ENCODE measurements at regions not wholly inside any gene's neighbourhood (a gene's known extent, or its start where the extent isn't known, plus 50 kb on each side); places are given as distances from the start of the nearest gene placed in this dataset.
"Not testable (repeated sequence)": the region's sequence is repeated elsewhere in the genome, so short reads cannot be mapped to it uniquely, and the experiment has no call there.

DNA sequence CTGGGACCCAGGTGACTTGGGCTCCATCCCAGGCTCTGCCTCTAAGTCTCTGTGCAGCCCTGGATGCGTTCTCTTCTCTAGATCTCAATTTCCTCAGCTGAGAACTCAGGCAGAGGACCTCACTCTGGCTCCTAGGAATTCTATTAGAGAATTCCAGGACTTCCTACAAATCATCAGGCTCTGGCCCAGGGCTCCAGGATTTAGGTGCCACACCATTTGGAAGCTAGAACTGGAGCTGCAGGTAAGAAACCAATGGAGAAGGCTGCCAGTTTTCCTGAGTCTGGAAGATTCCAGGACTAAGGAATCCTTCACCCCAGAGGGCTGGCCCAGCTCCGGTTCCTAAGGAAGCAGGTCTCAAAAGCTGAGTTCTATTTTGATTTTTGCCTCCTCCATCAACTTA is 189.8 kb upstream of the CDH5 start:
- Histone ChIP-seq H3K9me3 (no peaks in the 10 kb centered on the region), H3K36me3 (ENCODE audit: low read depth) (no peaks in the 10 kb centered on the region), H3K4me1 (ENCODE audit: low read depth) (no peaks in the 10 kb centered on the region), H3K4me3 (no peak overlapping the region)
- DNase-seq: no peak
- TF ChIP-seq, protein P1, sequence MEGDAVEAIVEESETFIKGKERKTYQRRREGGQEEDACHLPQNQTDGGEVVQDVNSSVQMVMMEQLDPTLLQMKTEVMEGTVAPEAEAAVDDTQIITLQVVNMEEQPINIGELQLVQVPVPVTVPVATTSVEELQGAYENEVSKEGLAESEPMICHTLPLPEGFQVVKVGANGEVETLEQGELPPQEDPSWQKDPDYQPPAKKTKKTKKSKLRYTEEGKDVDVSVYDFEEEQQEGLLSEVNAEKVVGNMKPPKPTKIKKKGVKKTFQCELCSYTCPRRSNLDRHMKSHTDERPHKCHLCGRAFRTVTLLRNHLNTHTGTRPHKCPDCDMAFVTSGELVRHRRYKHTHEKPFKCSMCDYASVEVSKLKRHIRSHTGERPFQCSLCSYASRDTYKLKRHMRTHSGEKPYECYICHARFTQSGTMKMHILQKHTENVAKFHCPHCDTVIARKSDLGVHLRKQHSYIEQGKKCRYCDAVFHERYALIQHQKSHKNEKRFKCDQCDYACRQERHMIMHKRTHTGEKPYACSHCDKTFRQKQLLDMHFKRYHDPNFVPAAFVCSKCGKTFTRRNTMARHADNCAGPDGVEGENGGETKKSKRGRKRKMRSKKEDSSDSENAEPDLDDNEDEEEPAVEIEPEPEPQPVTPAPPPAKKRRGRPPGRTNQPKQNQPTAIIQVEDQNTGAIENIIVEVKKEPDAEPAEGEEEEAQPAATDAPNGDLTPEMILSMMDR (IDR thresholded peaks at IDR 0.05): no peak
- intact Hi-C loops (cut with DNase I, micrococcal nuclease): no loop called here
- no peak for ATAC-seq

DNA sequence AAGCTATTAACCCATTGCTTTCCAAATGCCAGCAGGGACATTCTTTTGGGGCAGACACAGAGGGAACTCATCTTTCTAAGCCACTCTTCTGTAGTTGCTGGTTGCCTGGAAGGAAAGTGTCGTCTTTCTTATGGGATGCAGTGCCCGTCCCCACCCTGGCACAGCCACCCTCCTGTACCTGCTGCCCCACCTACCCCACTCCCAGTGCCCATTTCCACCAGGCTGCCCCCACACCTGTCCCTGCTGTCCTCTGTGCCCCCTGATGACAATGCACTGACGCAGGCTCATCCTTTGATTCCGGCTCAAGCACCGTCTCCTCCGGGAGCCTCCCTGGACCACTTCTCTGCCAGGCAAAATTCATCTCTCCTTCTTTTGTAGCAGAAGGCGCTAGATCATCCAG is 190.4 kb upstream of the CDH5 start:
- ATAC-seq (no peak), DNase-seq (no peak)
- intact Hi-C loops (cut with DNase I, micrococcal nuclease): no loop called here
- H3K4me1 ChIP-seq (ENCODE audit: low read depth): no peaks in the 10 kb centered on the region
- no peak overlapping the region for H3K4me3 ChIP-seq
- TF ChIP-seq, protein P1 (IDR thresholded peaks at IDR 0.05): no peak
- H3K9me3 ChIP-seq: no peaks in the 10 kb centered on the region
- no peaks in the 10 kb centered on the region for H3K36me3 ChIP-seq (ENCODE audit: low read depth)

DNA sequence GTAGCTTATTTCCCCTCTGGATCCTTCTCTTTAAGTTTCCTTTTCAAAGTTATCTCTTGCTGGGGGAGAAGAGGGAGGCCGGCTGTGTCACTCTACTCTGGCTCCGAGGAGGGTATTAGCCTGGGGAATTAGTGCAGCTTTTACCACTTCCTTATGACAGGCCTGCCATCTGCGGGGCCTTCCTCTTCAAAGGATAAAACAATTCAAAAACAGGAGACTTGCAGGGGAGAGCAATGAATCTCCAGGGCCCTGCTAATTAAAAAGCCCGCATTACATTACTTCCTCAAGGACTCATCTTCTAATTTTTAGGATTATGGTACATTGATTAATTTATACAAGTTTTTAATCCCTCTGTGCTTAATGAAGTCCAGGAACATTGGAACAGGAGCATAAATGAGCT is 190.9 kb upstream of the CDH5 start:
- TF ChIP-seq, protein P1 (IDR thresholded peaks at IDR 0.05): no peak

DNA sequence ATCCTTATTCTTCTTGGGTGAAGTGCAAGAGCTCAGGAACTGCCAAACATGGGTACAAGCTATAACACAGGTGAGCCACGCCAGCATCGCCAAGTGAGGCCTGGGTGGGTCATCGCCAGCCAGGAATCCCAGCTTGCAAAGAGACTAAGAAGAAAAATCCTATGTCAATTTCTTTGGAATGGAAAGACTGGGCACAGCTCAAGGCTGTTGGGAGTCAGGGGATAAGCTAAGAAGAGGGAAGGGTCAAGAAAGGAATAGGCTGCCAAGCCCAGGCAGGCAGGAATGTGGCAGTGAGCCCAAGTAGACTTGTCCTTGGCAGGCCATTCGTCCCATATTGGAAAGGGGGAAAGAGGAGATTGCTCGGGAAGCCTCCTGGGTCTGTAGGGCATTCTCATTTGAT is 191.4 kb upstream of the CDH5 start:
- Histone ChIP-seq H3K4me3 (no peak overlapping the region), H3K36me3 (ENCODE audit: low read depth) (no peaks in the 10 kb centered on the region), H3K4me1 (ENCODE audit: low read depth) (no peaks in the 10 kb centered on the region), H3K9me3 (no peaks in the 10 kb centered on the region)
- no peak for DNase-seq
- TF ChIP-seq, protein P1 (IDR thresholded peaks at IDR 0.05): no peak
- intact Hi-C loops (cut with DNase I, micrococcal nuclease): no loop called here
- no peak for ATAC-seq

More for the DNA sequence above, 190.9 kb upstream of the CDH5 start:
- Histone ChIP-seq H3K36me3 (ENCODE audit: low read depth) (no peaks in the 10 kb centered on the region), H3K4me1 (ENCODE audit: low read depth) (no peaks in the 10 kb centered on the region), H3K4me3 (no peak overlapping the region), H3K9me3 (no peaks in the 10 kb centered on the region)
- DNase-seq (no peak), ATAC-seq (no peak)
- intact Hi-C loops (cut with DNase I, micrococcal nuclease): no loop called here

DNA sequence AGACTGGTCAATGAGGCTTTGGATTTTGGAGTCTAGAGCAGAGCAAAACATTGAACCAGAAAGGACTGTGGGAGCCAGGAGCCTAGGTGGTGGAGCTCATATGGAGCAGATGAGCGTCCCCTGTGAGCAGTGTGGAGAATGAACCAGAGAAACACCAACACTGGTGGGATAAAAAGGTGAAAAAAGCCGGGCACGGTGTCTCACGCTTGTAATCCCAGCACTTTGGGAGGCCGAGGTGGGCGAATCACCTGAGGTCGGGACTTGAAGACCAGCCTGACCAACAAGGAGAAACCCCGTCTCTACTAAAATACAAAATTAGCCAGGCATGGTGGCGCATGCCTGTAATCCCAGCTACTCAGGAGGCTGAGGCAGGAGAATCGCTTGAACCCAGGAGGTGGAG is 192.7 kb upstream of the CDH5 start:
- H3K4me3 ChIP-seq; intact Hi-C loops (cut with DNase I, micrococcal nuclease); H3K36me3 ChIP-seq (ENCODE audit: low read depth); ATAC-seq; H3K9me3 ChIP-seq; DNase-seq; H3K4me1 ChIP-seq (ENCODE audit: low read depth): not testable (repeated sequence)

DNA sequence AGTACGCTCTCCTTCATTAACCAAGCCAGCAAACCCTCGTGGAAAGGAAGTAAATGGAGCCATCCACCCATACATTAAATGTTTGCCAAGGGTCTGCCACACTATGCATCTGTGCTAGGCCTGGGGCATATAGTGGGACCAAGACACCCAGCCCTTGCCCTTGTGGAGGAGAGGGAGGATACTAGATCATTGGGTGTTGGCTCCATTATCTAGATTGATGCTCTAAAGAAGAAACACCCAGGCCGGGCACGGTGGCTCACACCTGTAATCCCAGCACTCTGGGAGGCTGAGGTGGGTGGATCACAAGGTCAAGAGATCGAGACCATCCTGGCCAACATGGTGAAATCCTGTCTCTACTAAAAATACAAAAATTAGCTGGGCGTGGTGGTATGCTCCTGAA is 193.3 kb upstream of the CDH5 start:
- H3K36me3 ChIP-seq (ENCODE audit: low read depth); intact Hi-C loops (cut with DNase I, micrococcal nuclease); H3K9me3 ChIP-seq; DNase-seq; H3K4me3 ChIP-seq; H3K4me1 ChIP-seq (ENCODE audit: low read depth); ATAC-seq: not testable (repeated sequence)

DNA sequence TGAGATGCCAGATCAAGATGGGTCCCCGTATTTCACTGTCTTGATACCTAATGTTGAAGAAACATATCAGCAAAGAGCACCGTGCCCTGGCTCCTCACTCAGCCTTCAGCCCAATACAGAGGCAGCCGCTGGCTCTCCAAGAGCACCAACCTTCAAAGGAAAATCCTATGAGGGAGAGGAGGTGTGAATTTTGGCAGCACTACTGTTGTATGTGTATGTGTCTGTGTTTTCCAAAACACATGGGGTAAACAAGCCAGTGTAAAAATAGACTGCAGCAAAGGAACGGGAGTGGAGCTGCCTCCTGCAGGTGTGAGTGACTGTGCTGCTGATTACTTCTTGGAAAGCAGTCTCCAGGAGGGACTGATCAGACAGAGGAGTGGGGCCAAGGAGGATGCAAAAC is 194.0 kb upstream of the CDH5 start:
- no peak for ATAC-seq
- Histone ChIP-seq H3K36me3 (ENCODE audit: low read depth) (no peaks in the 10 kb centered on the region), H3K4me1 (ENCODE audit: low read depth) (no peaks in the 10 kb centered on the region), H3K4me3 (no peak overlapping the region), H3K9me3 (no peaks in the 10 kb centered on the region)
- DNase-seq: no peak
- TF ChIP-seq, protein P1 (IDR thresholded peaks at IDR 0.05): no peak
- intact Hi-C loops (cut with DNase I, micrococcal nuclease): no loop called here
